ENCODE measurements at regions not wholly inside any gene's neighbourhood (a gene's known extent, or its start where the extent isn't known, plus 50 kb on each side); places are given as distances from the start of the nearest gene placed in this dataset.
A peak's percentile ranks its signal among the peaks of the same experiment; 100 is the strongest.

- H3K4me1 ChIP-seq (ENCODE audit: control insufficient read depth in 2 of 2, insufficient read depth in 1 of 2, low read depth in 1 of 2, low read length in 2 of 2) = no peaks in the 10 kb centered on the region
- no peak overlapping the region for H2BK5ac ChIP-seq (ENCODE audit: low read length)
- no peak overlapping the region for H3K14ac ChIP-seq (ENCODE audit: low read length)
- H4K91ac ChIP-seq (ENCODE audit: low read depth, low read length, poor library complexity) = no peak overlapping the region
- H3K79me1 ChIP-seq (ENCODE audit: low read depth, low read length) = no peaks in the 10 kb centered on the region
- H2AK5ac ChIP-seq (ENCODE audit: low read depth, low read length) = no peak overlapping the region
- WGBS, 2 donors (ENCODE audit: extremely low coverage in 2 of 2, insufficient read length in 2 of 2, insufficient replicate concordance in 1 of 2) = no CpG with 5 or more reads among the region's 2 CpGs
- no peak overlapping the region for H2BK12ac ChIP-seq (ENCODE audit: low read length)
- DNase-seq (ENCODE audit: low spot score) = no peak
- no peak overlapping the region for H3K27ac ChIP-seq (replicated peaks; ENCODE audit: low read length)
- no peak overlapping the region for H3K9ac ChIP-seq (ENCODE audit: low read depth, low read length, poor library complexity)
- no peak overlapping the region for H2BK120ac ChIP-seq (ENCODE audit: low read depth, low read length)
- no peaks in the 10 kb centered on the region for H3K36me3 ChIP-seq (replicated peaks in 1 of 2; ENCODE audit: control insufficient read depth in 2 of 2, insufficient read depth in 2 of 2, low read length in 2 of 2)
- H3K4me3 ChIP-seq (ENCODE audit: low read length in 2 of 2) = no peak overlapping the region
- H3K9me3 ChIP-seq (replicated peaks in 1 of 2; ENCODE audit: control insufficient read depth in 2 of 2, insufficient read depth in 1 of 2, low read depth in 1 of 2, low read length in 2 of 2) = peaks cover 0 to 3% of the 10 kb centered on the region in 2 donors
- no peak overlapping the region for H3K18ac ChIP-seq (ENCODE audit: low read length)
- H2AFZ ChIP-seq (ENCODE audit: low read length) = no peak overlapping the region
- no peak overlapping the region for H3K23ac ChIP-seq (ENCODE audit: low read depth, low read length, poor library complexity)
- no peak overlapping the region for H3K4ac ChIP-seq (ENCODE audit: low read length)
- H4K8ac ChIP-seq (ENCODE audit: low read depth, low read length) = no peak overlapping the region
- no peak overlapping the region for H2BK15ac ChIP-seq (ENCODE audit: low read length)
- H3K4me2 ChIP-seq (ENCODE audit: insufficient read depth, low read length, poor library complexity, severe bottlenecking) = no peak overlapping the region
- H3K27me3 ChIP-seq (ENCODE audit: control insufficient read depth in 3 of 3, insufficient read depth in 3 of 3, low read depth in 1 of 3, low read length in 3 of 3) = no peaks in the 10 kb centered on the region
These were observed 381.6 kb downstream of the CDH11 start for GRCh38 chr16:64740261-64740660.

- no CpG with 5 or more reads among the region's 1 CpG for WGBS, 2 donors (ENCODE audit: extremely low coverage in 2 of 2, insufficient read length in 2 of 2, insufficient replicate concordance in 1 of 2)
- Histone ChIP-seq H3K27ac (replicated peaks; ENCODE audit: low read length) (no peak overlapping the region), H4K91ac (ENCODE audit: low read depth, low read length, poor library complexity) (no peak overlapping the region), H3K4me1 (ENCODE audit: control insufficient read depth in 2 of 2, insufficient read depth in 1 of 2, low read depth in 1 of 2, low read length in 2 of 2) (no peaks in the 10 kb centered on the region), H4K8ac (ENCODE audit: low read depth, low read length) (no peak overlapping the region), H3K27me3 (ENCODE audit: control insufficient read depth in 3 of 3, insufficient read depth in 3 of 3, low read depth in 1 of 3, low read length in 3 of 3) (no peaks in the 10 kb centered on the region), H2BK5ac (ENCODE audit: low read length) (no peak overlapping the region), H3K4me2 (ENCODE audit: insufficient read depth, low read length, poor library complexity, severe bottlenecking) (no peak overlapping the region), H3K4me3 (ENCODE audit: low read length in 2 of 2) (no peak overlapping the region), H3K9ac (ENCODE audit: low read depth, low read length, poor library complexity) (no peak overlapping the region), H2AFZ (ENCODE audit: low read length) (peak overlapping the region; percentile 22), H2BK12ac (ENCODE audit: low read length) (no peak overlapping the region), H2BK15ac (ENCODE audit: low read length) (no peak overlapping the region), H2AK5ac (ENCODE audit: low read depth, low read length) (no peak overlapping the region), H2BK120ac (ENCODE audit: low read depth, low read length) (no peak overlapping the region), H3K14ac (ENCODE audit: low read length) (peak overlapping the region; percentile 15), H3K23ac (ENCODE audit: low read depth, low read length, poor library complexity) (no peak overlapping the region), H3K4ac (ENCODE audit: low read length) (no peak overlapping the region), H3K79me1 (ENCODE audit: low read depth, low read length) (no peaks in the 10 kb centered on the region), H3K18ac (ENCODE audit: low read length) (no peak overlapping the region), H3K9me3 (replicated peaks in 1 of 2; ENCODE audit: control insufficient read depth in 2 of 2, insufficient read depth in 1 of 2, low read depth in 1 of 2, low read length in 2 of 2) (peaks cover 0 to 3% of the 10 kb centered on the region in 2 donors), H3K36me3 (replicated peaks in 1 of 2; ENCODE audit: control insufficient read depth in 2 of 2, insufficient read depth in 2 of 2, low read length in 2 of 2) (no peaks in the 10 kb centered on the region)
- no peak for DNase-seq (ENCODE audit: low spot score)
These were observed 383.4 kb downstream of the CDH11 start for GRCh38 chr16:64738321-64738960.

GRCh38 chr16:64736857-64737256 lies 385.0 kb downstream of the CDH11 start:
- Histone ChIP-seq H3K79me1 (ENCODE audit: low read depth, low read length) (no peaks in the 10 kb centered on the region), H2BK5ac (ENCODE audit: low read length) (no peak overlapping the region), H4K8ac (ENCODE audit: low read depth, low read length) (no peak overlapping the region), H3K18ac (ENCODE audit: low read length) (no peak overlapping the region), H3K36me3 (replicated peaks in 1 of 2; ENCODE audit: control insufficient read depth in 2 of 2, insufficient read depth in 2 of 2, low read length in 2 of 2) (no peaks in the 10 kb centered on the region), H3K4ac (ENCODE audit: low read length) (no peak overlapping the region), H3K9me3 (replicated peaks in 1 of 2; ENCODE audit: control insufficient read depth in 2 of 2, insufficient read depth in 1 of 2, low read depth in 1 of 2, low read length in 2 of 2) (peaks cover 0 to 3% of the 10 kb centered on the region in 2 donors), H3K14ac (ENCODE audit: low read length) (no peak overlapping the region), H2BK120ac (ENCODE audit: low read depth, low read length) (no peak overlapping the region), H2BK12ac (ENCODE audit: low read length) (no peak overlapping the region), H2AFZ (ENCODE audit: low read length) (no peak overlapping the region), H3K23ac (ENCODE audit: low read depth, low read length, poor library complexity) (no peak overlapping the region), H3K27ac (replicated peaks; ENCODE audit: low read length) (no peak overlapping the region), H3K4me1 (ENCODE audit: control insufficient read depth in 2 of 2, insufficient read depth in 1 of 2, low read depth in 1 of 2, low read length in 2 of 2) (no peaks in the 10 kb centered on the region), H2AK5ac (ENCODE audit: low read depth, low read length) (no peak overlapping the region), H3K9ac (ENCODE audit: low read depth, low read length, poor library complexity) (no peak overlapping the region), H3K4me2 (ENCODE audit: insufficient read depth, low read length, poor library complexity, severe bottlenecking) (no peak overlapping the region), H2BK15ac (ENCODE audit: low read length) (no peak overlapping the region), H4K91ac (ENCODE audit: low read depth, low read length, poor library complexity) (no peak overlapping the region), H3K4me3 (ENCODE audit: low read length in 2 of 2) (no peak overlapping the region), H3K27me3 (ENCODE audit: control insufficient read depth in 3 of 3, insufficient read depth in 3 of 3, low read depth in 1 of 3, low read length in 3 of 3) (no peaks in the 10 kb centered on the region)
- DNase-seq (ENCODE audit: low spot score) = no peak
- no CpG with 5 or more reads among the region's 2 CpGs for WGBS, 2 donors (ENCODE audit: extremely low coverage in 2 of 2, insufficient read length in 2 of 2, insufficient replicate concordance in 1 of 2)

GRCh38 chr16:64731891-64732290 lies 390.0 kb downstream of the CDH11 start:
- Histone ChIP-seq H4K8ac (ENCODE audit: low read depth, low read length) (no peak overlapping the region), H3K4me2 (ENCODE audit: insufficient read depth, low read length, poor library complexity, severe bottlenecking) (no peak overlapping the region), H2BK120ac (ENCODE audit: low read depth, low read length) (no peak overlapping the region), H3K27ac (replicated peaks; ENCODE audit: low read length) (no peak overlapping the region), H3K4me3 (ENCODE audit: low read length in 2 of 2) (no peak overlapping the region), H3K27me3 (ENCODE audit: control insufficient read depth in 3 of 3, insufficient read depth in 3 of 3, low read depth in 1 of 3, low read length in 3 of 3) (no peaks in the 10 kb centered on the region), H3K23ac (ENCODE audit: low read depth, low read length, poor library complexity) (no peak overlapping the region), H2AFZ (ENCODE audit: low read length) (no peak overlapping the region), H3K14ac (ENCODE audit: low read length) (no peak overlapping the region), H3K36me3 (replicated peaks in 1 of 2; ENCODE audit: control insufficient read depth in 2 of 2, insufficient read depth in 2 of 2, low read length in 2 of 2) (no peaks in the 10 kb centered on the region), H3K4me1 (ENCODE audit: control insufficient read depth in 2 of 2, insufficient read depth in 1 of 2, low read depth in 1 of 2, low read length in 2 of 2) (no peaks in the 10 kb centered on the region), H3K9me3 (replicated peaks in 1 of 2; ENCODE audit: control insufficient read depth in 2 of 2, insufficient read depth in 1 of 2, low read depth in 1 of 2, low read length in 2 of 2) (peaks cover 0 to under 1% of the 10 kb centered on the region in 2 donors), H3K79me1 (ENCODE audit: low read depth, low read length) (no peaks in the 10 kb centered on the region), H3K9ac (ENCODE audit: low read depth, low read length, poor library complexity) (no peak overlapping the region), H2BK5ac (ENCODE audit: low read length) (no peak overlapping the region), H2AK5ac (ENCODE audit: low read depth, low read length) (no peak overlapping the region), H3K4ac (ENCODE audit: low read length) (no peak overlapping the region), H2BK12ac (ENCODE audit: low read length) (no peak overlapping the region), H2BK15ac (ENCODE audit: low read length) (no peak overlapping the region), H4K91ac (ENCODE audit: low read depth, low read length, poor library complexity) (no peak overlapping the region), H3K18ac (ENCODE audit: low read length) (no peak overlapping the region)
- no CpG with 5 or more reads among the region's 1 CpG for WGBS, 2 donors (ENCODE audit: extremely low coverage in 2 of 2, insufficient read length in 2 of 2, insufficient replicate concordance in 1 of 2)
- DNase-seq (ENCODE audit: low spot score) = no peak
